ENCODE measurements at regions not wholly inside any gene's neighbourhood (a gene's known extent, or its start where the extent isn't known, plus 50 kb on each side); places are given as distances from the start of the nearest gene placed in this dataset.

GRCh38 chr16:59238246-59238645 lies 504.1 kb upstream of the GOT2 start:
- no peak for TF ChIP-seq CTCF (IDR thresholded peaks at IDR 0.05)
- no peak for TF ChIP-seq POLR2AphosphoS5 (IDR thresholded peaks at IDR 0.05)
